HCT116 (cell line): ENCODE measurements at regions not wholly inside any gene's neighbourhood (a gene's known extent, or its start where the extent isn't known, plus 50 kb on each side); places are given as distances from the start of the nearest gene placed in this dataset.

Experiments used
- EZH2 ChIP-seq: fragments of 200-600 bp; sonication (generic); IDR thresholded peaks from 2 replicates; pipeline ENCODE4 v1.6.1; 2017; ENCODE audit warnings: antibody characterized with exemption, mixed run types
- JUND ChIP-seq: IDR thresholded peaks from 2 replicates; pipeline ENCODE4 v1.6.1; 2012
- POLR2A ChIP-seq: IDR thresholded peaks from 2 replicates; pipeline ENCODE4 v1.7.0; 2011; ENCODE audit warnings: borderline replicate concordance; ENCODE audit not compliant: insufficient read depth, insufficient read length; ENCODE audit errors: extremely low read depth
- POLR2AphosphoS5 ChIP-seq: IDR thresholded peaks from 2 replicates; pipeline ENCODE4 v1.6.1; 2011; ENCODE audit warnings: mild to moderate bottlenecking, low read depth, low read length, moderate library complexity
- SP1 ChIP-seq: IDR thresholded peaks from 2 replicates; pipeline ENCODE4 v1.6.1; 2012; ENCODE audit warnings: low read depth
- TF ChIP-seq, protein P1 (sequence below): IDR thresholded peaks from 2 replicates; pipeline ENCODE4 v1.6.1; 2012; ENCODE audit warnings: low read depth
- TF ChIP-seq, protein P2 (sequence below): IDR thresholded peaks from 2 replicates; pipeline ENCODE4 v1.6.1; 2011; ENCODE audit warnings: mild to moderate bottlenecking, low read length, moderate library complexity; ENCODE audit not compliant: insufficient replicate concordance; ENCODE audit errors: extremely low read depth
- TF ChIP-seq, protein P3 (sequence below): IDR thresholded peaks from 2 replicates; pipeline ENCODE4 v1.6.1; 2012
- TF ChIP-seq, protein P4 (sequence below), 3 experiments: fragments of 200-600 bp in 1 of 3; sonication (generic) in 1 of 3; IDR thresholded peaks in 2 of 3; conservative IDR thresholded peaks in 1 of 3; 2 replicates each; pipeline ENCODE4 v1.5.1; 2012 to 2017; ENCODE audit warnings: low read depth in 2 of 3, low read length in 2 of 3, antibody characterized with exemption in 1 of 3, borderline replicate concordance in 1 of 3, control low read depth in 1 of 3, mild to moderate bottlenecking in 1 of 3, mixed read lengths in 1 of 3, mixed run types in 1 of 3, moderate library complexity in 1 of 3; ENCODE audit not compliant: insufficient read depth in 1 of 3
- TF ChIP-seq, protein P5 (sequence below): IDR thresholded peaks from 2 replicates; pipeline ENCODE4 v1.6.1; 2012

DNA sequence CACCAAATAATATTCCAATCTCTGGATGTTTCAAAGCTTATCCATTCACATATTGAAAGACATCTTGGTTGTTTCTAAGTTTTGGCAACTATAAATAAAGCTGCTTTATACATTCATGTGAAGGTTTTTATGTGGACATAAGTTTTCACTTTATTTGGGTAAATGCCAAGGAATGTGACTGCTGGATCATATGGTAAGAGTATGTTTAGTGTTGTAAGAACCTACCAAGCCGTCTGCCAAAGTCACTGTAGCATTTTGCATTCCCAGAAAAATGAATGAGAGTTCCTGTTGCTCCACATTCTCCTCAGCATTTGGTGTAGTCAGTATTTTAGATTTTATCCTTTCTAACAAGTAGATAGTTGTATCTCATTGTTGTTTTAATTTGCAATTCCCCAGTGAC is 1047.7 kb downstream of the C4orf33 start:
- TF ChIP-seq, protein P1, sequence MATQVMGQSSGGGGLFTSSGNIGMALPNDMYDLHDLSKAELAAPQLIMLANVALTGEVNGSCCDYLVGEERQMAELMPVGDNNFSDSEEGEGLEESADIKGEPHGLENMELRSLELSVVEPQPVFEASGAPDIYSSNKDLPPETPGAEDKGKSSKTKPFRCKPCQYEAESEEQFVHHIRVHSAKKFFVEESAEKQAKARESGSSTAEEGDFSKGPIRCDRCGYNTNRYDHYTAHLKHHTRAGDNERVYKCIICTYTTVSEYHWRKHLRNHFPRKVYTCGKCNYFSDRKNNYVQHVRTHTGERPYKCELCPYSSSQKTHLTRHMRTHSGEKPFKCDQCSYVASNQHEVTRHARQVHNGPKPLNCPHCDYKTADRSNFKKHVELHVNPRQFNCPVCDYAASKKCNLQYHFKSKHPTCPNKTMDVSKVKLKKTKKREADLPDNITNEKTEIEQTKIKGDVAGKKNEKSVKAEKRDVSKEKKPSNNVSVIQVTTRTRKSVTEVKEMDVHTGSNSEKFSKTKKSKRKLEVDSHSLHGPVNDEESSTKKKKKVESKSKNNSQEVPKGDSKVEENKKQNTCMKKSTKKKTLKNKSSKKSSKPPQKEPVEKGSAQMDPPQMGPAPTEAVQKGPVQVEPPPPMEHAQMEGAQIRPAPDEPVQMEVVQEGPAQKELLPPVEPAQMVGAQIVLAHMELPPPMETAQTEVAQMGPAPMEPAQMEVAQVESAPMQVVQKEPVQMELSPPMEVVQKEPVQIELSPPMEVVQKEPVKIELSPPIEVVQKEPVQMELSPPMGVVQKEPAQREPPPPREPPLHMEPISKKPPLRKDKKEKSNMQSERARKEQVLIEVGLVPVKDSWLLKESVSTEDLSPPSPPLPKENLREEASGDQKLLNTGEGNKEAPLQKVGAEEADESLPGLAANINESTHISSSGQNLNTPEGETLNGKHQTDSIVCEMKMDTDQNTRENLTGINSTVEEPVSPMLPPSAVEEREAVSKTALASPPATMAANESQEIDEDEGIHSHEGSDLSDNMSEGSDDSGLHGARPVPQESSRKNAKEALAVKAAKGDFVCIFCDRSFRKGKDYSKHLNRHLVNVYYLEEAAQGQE, result no peak
- TF ChIP-seq, protein P2, sequence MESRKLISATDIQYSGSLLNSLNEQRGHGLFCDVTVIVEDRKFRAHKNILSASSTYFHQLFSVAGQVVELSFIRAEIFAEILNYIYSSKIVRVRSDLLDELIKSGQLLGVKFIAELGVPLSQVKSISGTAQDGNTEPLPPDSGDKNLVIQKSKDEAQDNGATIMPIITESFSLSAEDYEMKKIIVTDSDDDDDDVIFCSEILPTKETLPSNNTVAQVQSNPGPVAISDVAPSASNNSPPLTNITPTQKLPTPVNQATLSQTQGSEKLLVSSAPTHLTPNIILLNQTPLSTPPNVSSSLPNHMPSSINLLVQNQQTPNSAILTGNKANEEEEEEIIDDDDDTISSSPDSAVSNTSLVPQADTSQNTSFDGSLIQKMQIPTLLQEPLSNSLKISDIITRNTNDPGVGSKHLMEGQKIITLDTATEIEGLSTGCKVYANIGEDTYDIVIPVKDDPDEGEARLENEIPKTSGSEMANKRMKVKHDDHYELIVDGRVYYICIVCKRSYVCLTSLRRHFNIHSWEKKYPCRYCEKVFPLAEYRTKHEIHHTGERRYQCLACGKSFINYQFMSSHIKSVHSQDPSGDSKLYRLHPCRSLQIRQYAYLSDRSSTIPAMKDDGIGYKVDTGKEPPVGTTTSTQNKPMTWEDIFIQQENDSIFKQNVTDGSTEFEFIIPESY, result no peak
- TF ChIP-seq SP1, result no peak
- TF ChIP-seq EZH2, result no peak
- no peak for TF ChIP-seq POLR2AphosphoS5
- TF ChIP-seq, protein P3, sequence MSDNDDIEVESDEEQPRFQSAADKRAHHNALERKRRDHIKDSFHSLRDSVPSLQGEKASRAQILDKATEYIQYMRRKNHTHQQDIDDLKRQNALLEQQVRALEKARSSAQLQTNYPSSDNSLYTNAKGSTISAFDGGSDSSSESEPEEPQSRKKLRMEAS, result no peak
- TF ChIP-seq, protein P4, sequence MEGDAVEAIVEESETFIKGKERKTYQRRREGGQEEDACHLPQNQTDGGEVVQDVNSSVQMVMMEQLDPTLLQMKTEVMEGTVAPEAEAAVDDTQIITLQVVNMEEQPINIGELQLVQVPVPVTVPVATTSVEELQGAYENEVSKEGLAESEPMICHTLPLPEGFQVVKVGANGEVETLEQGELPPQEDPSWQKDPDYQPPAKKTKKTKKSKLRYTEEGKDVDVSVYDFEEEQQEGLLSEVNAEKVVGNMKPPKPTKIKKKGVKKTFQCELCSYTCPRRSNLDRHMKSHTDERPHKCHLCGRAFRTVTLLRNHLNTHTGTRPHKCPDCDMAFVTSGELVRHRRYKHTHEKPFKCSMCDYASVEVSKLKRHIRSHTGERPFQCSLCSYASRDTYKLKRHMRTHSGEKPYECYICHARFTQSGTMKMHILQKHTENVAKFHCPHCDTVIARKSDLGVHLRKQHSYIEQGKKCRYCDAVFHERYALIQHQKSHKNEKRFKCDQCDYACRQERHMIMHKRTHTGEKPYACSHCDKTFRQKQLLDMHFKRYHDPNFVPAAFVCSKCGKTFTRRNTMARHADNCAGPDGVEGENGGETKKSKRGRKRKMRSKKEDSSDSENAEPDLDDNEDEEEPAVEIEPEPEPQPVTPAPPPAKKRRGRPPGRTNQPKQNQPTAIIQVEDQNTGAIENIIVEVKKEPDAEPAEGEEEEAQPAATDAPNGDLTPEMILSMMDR (IDR thresholded peaks at IDR 0.05 in 2 of 3, conservative IDR thresholded peaks at IDR 0.05 in 1 of 3; ENCODE audit: borderline replicate concordance in 1 of 3, insufficient read depth in 1 of 3, low read depth in 2 of 3, low read length in 2 of 3), result no peak
- no peak for TF ChIP-seq POLR2A
- TF ChIP-seq, protein P5, sequence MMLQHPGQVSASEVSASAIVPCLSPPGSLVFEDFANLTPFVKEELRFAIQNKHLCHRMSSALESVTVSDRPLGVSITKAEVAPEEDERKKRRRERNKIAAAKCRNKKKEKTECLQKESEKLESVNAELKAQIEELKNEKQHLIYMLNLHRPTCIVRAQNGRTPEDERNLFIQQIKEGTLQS, result no peak
- TF ChIP-seq JUND, result no peak
